ENCODE measurements at regions not wholly inside any gene's neighbourhood (a gene's known extent, or its start where the extent isn't known, plus 50 kb on each side); places are given as distances from the start of the nearest gene placed in this dataset.

DNA sequence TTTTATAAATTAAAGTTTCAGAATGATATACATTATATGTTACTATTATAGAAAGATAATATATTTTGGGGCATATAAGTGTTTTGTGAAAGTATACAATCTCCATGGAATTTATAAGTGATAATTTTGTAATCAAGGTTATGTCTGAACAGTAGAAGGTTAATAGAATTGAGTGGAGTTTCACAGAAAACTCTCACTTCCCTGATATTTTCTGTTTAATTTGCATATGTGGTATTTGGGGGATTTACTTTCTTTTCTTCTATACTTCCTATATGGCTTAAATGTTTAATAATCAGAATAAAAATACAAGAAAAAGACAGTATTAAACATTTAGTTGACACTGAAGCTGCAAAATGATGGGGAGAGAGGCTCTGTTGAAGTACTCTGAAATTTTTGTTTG lies 848.5 kb downstream of the DACH1 start:
- TF ChIP-seq CTCF (IDR thresholded peaks at IDR 0.05) = no peak
- DNase-seq (no peak), ATAC-seq (no peak)
- no peaks in the 10 kb centered on the region for H3K27me3 ChIP-seq
- H3K4me1 ChIP-seq = no peaks in the 10 kb centered on the region
- intact Hi-C loops (cut with DNase I) = no loop called here
- H3K4me3 ChIP-seq = no peak overlapping the region
- no peaks in the 10 kb centered on the region for H3K9me3 ChIP-seq
- no peaks in the 10 kb centered on the region for H3K36me3 ChIP-seq
- H3K27ac ChIP-seq = no peak overlapping the region

GRCh38 chr13:71017607-71018006 lies 849.4 kb downstream of the DACH1 start:
- DNase-seq (no peak), ATAC-seq (no peak)
- Histone ChIP-seq H3K4me3 (no peak overlapping the region), H3K27me3 (no peaks in the 10 kb centered on the region), H3K27ac (no peak overlapping the region), H3K9me3 (no peaks in the 10 kb centered on the region), H3K36me3 (no peaks in the 10 kb centered on the region), H3K4me1 (no peaks in the 10 kb centered on the region)
- intact Hi-C loops (cut with DNase I) = no loop called here
- TF ChIP-seq CTCF (IDR thresholded peaks at IDR 0.05) = no peak

DNA sequence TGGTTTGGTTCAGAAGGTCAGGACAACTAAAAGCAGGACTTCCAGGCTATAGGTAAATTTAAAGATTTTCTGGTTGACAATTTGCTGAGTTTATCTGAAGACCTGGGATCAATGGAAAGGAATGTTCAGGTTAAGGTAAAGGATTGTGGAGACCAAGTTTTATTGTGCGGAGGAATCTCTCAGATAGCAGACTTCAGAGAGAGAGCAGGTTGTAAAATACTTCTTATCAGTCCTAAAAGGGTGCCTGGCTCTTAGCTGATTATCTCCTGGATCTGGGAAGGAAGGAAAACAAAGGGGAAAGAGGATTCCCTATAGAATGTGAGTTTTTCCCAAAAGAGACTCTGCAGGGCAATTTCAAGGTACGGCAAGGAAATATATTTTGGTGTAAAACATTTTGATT lies 851.5 kb downstream of the DACH1 start:
- no peak for TF ChIP-seq CTCF (IDR thresholded peaks at IDR 0.05)
- Histone ChIP-seq H3K4me3 (no peak overlapping the region), H3K36me3 (no peaks in the 10 kb centered on the region), H3K27me3 (no peaks in the 10 kb centered on the region), H3K9me3 (no peaks in the 10 kb centered on the region), H3K4me1 (no peaks in the 10 kb centered on the region), H3K27ac (no peak overlapping the region)
- DNase-seq (no peak), ATAC-seq (no peak)
- intact Hi-C loops (cut with DNase I) = no loop called here

DNA sequence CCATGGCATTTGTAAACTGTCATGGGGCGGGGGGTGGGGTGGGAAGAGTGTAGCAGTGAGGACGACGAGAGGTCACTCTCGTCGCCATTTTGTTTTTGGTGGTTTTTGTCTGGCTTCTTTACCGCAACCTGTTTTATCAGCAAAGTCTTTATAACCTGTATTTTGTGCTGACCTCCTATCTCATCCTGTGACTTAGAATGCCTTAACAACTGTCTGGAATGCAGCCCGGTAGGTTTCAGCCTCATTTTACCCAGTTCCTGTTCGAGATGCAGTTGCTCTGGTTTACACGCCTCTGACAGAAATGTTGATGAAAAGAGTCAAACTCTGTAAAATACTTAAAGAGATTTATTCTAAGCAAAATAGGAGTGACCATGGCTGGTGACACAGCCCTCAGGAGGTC lies 852.0 kb downstream of the DACH1 start:
- H3K4me3 ChIP-seq = no peak overlapping the region
- no peaks in the 10 kb centered on the region for H3K9me3 ChIP-seq
- intact Hi-C loops (cut with DNase I) = no loop called here
- DNase-seq (no peak), ATAC-seq (no peak)
- no peak overlapping the region for H3K27ac ChIP-seq
- H3K27me3 ChIP-seq = no peaks in the 10 kb centered on the region
- no peak for TF ChIP-seq CTCF (IDR thresholded peaks at IDR 0.05)
- no peaks in the 10 kb centered on the region for H3K4me1 ChIP-seq
- no peaks in the 10 kb centered on the region for H3K36me3 ChIP-seq

DNA sequence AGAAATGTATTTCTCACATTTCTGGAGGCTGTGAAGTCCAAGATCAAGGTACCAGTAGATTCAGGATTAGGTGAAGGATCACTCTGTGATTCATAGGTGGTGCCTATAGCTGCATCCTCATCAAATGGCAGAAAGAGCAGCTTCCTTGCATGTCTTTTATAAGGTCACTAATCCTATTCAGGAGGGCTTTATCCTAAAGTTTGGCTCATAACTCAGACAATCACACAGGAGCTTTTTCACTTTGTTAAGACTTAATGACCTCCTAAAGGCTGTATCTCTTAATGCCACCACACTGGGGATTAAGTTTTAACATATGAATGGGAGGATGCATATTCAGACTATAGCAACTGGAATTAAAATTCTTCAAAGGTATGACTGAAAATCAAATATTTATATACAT lies 861.1 kb downstream of the DACH1 start:
- H3K4me1 ChIP-seq = no peaks in the 10 kb centered on the region
- intact Hi-C loops (cut with DNase I) = no loop called here
- no peak for ATAC-seq

More for the DNA sequence above, 861.1 kb downstream of the DACH1 start:
- no peak overlapping the region for H3K4me3 ChIP-seq
- no peak for DNase-seq
- no peaks in the 10 kb centered on the region for H3K27me3 ChIP-seq
- H3K9me3 ChIP-seq = no peaks in the 10 kb centered on the region
- H3K27ac ChIP-seq = no peak overlapping the region
- TF ChIP-seq CTCF (IDR thresholded peaks at IDR 0.05) = no peak
- H3K36me3 ChIP-seq = no peaks in the 10 kb centered on the region

Measured in upper lobe of right lung (tissue), 1 donor.